T47D (cell line): ENCODE measurements at regions not wholly inside any gene's neighbourhood (a gene's known extent, or its start where the extent isn't known, plus 50 kb on each side); places are given as distances from the start of the nearest gene placed in this dataset.

Experiments
- DNase-seq, 2 experiments: peaks; one replicate each; pipeline versions ENCODE4 v3.0.0 to v3.0.0-alpha.2; 2011 to 2012; ENCODE audit warnings: low read depth in 1 of 2, low spot score in 1 of 2
- JUND ChIP-seq: IDR thresholded peaks from 2 replicates; pipeline ENCODE4 v1.6.1; 2012; ENCODE audit warnings: low read depth
- in situ Hi-C: cut with HindIII; loops from 2 replicates; pipeline ENCODE4 v1.10.0; 2016; ENCODE audit warnings: low sequenced_read_pairs, low pct_unique_long_range_greater_than_20kb

DNA sequence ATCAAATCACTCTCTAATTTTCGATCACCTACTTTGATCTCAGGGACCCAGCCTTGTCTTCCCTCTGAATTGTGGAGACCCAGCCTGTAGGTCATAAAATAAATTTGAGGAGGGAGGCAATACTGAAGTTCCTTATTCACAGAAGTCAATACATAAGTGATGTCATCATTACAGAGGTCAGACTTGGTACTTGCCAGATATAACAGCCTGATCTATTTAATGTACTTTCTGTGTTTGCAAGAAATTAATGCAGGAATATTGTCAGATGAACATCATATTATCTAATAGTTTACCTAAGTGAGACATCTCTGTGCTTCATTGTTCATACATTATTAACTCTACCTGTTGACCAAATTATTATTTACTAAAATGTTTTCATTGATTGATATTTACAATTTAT is 105.6 kb downstream of the GPAM start:
- in situ Hi-C loops: no loop called here
- TF ChIP-seq JUND: no peak
- no peak for DNase-seq

DNA sequence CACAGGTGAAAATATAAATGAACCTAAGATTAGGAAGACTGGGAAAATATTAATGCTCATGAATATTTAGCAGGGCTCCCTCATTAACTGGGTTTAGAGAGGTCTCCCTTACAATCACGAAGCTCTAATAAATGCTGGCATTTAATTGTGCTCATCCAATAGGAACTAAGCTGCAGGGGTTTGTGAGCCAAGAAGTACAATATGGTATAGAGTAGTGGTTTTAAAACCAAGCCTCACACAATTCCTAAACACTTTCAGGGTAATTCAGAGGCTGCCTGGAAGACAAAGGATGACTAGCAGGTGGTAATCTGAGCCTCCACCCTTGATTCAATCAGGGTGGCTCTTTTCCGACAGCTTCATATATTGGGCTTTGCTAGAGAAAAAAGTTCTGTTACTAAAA is 103.3 kb downstream of the GPAM start:
- TF ChIP-seq JUND: no peak
- DNase-seq: no peak
- in situ Hi-C loops: no loop called here

DNA sequence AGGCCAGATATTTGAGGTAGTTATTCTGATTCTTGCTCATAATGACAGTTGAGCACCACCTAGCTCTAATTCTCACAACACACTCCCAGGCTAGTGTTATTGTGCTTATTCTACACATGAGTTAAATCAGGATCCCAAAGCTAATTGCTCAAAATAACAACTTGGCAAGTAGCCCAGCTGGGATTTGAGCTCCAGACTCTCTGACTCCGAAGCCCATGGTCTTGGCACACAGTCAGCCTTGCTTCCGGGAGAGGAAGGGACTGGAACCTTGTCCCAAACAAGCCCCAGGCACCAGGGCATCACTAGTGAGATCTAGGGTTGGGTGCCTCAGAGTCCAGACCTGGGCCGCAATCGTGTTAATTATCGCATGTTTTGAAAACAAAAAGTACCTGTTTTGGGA is 101.4 kb downstream of the GPAM start:
- TF ChIP-seq JUND: no peak
- in situ Hi-C loops: no loop called here
- DNase-seq: no peak

DNA sequence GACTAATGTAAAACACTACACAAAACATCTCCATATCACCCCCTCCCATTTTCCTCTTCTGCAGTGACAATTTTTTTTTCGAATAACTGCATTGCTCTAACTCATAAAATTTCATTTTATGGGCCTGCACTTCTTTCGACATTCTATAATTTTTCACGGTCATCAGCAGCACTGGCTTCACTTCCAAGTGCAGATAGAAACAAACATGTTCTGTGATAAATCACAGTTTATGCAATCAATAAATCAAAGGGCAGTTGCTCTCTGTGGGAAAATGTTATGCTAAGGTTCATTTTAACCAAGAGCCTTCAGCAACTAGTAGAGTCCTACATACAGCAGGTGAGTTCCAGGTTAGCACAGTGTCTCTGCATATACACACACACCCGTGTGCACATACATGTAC is 100.1 kb downstream of the GPAM start:
- DNase-seq: no peak
- no peak for TF ChIP-seq JUND
- in situ Hi-C loops: no loop called here

DNA sequence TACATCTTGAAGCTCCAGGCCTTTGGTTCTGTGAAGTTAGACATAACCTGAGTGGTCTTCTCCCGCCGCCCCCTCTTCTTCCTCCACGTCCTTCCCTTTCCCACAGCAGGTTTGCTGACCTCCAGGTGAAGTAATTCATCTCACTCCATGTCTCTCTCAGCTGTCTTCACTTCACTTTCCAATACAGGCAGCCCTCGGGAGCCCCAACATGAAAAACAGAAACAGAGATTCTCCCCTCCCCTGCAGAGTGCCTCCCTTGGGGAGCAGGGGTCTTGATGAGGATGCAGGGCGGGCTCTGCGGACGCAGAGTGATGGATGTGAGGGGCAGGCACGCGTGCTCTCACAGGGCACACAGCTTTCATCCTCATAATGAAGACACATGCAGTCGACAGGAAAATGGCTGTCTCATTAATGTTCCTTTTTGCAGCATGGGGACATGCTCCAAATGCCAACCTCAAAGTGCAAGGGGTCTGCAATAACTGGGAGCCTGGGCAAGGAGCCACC is 95.6 kb downstream of the GPAM start:
- in situ Hi-C loops: no loop called here
- DNase-seq: no peak
- no peak for TF ChIP-seq JUND

DNA sequence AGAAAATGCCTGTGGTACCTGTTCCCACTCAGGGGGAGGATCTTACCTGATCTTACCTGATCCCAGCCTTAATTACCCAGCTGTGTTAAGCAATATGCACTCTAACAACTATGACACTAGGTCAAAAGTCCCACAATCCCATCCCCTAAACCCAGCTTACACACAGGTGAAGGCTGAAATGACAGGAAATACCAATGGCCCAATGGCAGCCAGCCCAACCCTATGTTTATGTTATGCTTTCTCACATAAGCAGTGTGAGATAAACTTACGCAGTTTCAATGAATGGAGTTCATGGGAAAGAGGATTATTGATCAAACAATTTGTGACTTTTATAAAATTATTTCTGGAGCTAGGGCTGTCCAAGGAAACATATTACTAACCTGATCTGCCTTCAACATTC is 91.9 kb downstream of the GPAM start:
- TF ChIP-seq JUND: no peak
- in situ Hi-C loops: no loop called here
- DNase-seq: no peak

DNA sequence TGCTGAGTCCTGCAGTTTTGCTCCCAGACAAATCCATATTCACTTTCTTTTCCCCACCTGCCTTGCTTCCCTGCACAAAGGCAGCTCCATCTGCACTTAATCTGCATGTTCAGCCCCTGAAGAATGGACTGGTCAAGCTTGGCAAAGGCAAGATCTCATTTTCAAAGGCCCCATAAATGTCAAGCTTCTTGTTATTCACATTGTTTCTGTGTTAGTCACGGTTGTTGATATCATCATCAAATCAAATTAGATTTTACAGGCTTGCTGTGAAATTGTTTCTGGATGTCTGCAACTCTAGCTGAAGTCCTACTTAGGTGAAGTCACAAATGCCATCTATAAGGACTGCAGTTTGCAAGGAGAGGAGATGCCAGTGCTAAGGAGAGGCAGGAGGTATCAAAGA is 91.0 kb downstream of the GPAM start:
- no peak for TF ChIP-seq JUND
- in situ Hi-C loops: no loop called here
- DNase-seq: no peak

DNA sequence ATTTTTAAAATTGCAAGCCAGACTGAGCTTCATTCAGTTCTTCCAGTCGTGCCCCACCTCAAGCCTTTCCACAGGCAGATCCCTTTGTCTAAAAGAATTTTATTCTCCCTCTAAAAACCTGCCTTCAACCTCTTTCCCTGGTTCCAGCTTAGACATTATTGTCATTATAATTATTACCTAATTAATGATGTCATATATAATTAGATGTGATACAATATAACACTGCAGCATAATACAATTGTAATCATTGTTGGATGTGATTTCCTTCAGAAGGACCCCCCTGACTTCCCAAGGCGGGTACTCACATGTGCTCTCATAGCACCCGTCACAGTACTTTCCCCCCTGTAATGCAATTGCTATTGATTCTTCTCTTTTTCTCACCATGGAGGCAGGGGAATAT is 88.6 kb downstream of the GPAM start:
- no peak for TF ChIP-seq JUND
- in situ Hi-C loops: no loop called here
- DNase-seq: no peak

DNA sequence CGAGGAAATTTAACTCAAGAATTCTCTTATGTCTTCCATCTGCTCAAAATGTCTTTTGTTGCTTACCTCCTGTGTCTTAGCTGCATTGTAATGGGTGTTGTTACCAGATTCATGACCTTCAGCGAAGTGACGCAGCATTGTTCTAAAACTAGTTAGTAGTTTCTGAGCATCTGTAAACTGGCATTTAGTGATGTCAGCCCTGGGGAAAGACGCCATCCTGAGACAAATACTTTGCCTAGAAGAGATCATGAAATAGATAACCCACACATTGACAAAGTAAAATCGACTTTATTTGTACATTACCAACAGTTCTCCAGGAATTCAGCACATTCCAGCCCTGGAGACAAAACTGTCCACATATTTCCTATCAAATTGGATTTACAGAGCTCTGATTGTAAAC is 87.8 kb downstream of the GPAM start:
- TF ChIP-seq JUND: no peak
- in situ Hi-C loops: no loop called here

DNA sequence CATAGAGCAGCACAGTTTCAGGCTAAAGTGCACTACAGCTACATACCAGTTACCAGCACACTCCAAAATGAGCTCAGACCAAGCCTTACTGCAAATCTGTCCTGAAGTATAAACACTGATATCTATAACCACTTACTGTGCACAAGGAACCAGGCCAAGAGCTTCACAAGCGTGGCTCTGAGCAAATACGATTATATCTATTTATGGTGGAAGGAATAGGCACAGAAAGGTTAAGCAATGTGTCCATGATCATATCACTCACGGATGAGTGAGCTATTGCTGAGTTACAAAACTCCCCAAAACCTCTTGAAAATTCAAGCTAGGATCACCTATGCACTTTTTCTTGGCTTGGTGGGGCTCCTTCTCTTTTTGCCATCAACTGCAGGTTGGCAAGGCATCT is 84.9 kb downstream of the GPAM start:
- in situ Hi-C loops: no loop called here
- no peak for TF ChIP-seq JUND
- no peak for DNase-seq

More for the DNA sequence above, 87.8 kb downstream of the GPAM start:
- no peak for DNase-seq
